H1 (cell line): ENCODE measurements at regions not wholly inside any gene's neighbourhood (a gene's known extent, or its start where the extent isn't known, plus 50 kb on each side); places are given as distances from the start of the nearest gene placed in this dataset.

ENCODE experiments used
- CTCF ChIA-PET: fragments of 300-600 bp; sonication (Branson Sonifier 250); formaldehyde crosslinking; loops from one replicate; lab custom pipeline; 2021; ENCODE audit not compliant: partially characterized antibody; lab: Charles Lee
- POLR2A ChIA-PET: fragments of 300-600 bp; sonication (Branson Sonifier 250); formaldehyde crosslinking; loops from one replicate; lab custom pipeline; 2021; ENCODE audit warnings: inconsistent platforms; ENCODE audit not compliant: partially characterized antibody; lab: Charles Lee
- DNase-seq, 2 experiments: peaks; one replicate each; pipeline versions ENCODE4 v3.0.0 to v3.0.0-alpha.2; 2010 to 2022; ENCODE audit warnings: low spot score in 2 of 2, low read depth in 1 of 2, mixed read lengths in 1 of 2
- FAIRE-seq: peaks from 2 replicates; lab custom pipeline; 2011; peaks lifted over from hg19 to GRCh38; lab: Jason Lieb, UNC
- H2AFZ ChIP-seq: 2 replicates; pipeline ENCODE4 v1.8.1; 2012; ENCODE audit warnings: low read length, inconsistent platforms
- H2AK5ac ChIP-seq: 2 replicates; pipeline ENCODE4 v1.6.1; 2013; ENCODE audit warnings: low read depth, low read length
- H2BK120ac ChIP-seq: replicated peaks from 2 replicates; pipeline ENCODE3; 2013; ENCODE audit warnings: low read depth, low read length, inconsistent platforms
- H2BK12ac ChIP-seq: 2 replicates; pipeline ENCODE4 v1.6.1; 2013; ENCODE audit warnings: low read depth, low read length
- H2BK15ac ChIP-seq: 2 replicates; pipeline ENCODE4 v1.6.1; 2013; ENCODE audit warnings: low read length
- H2BK20ac ChIP-seq: 2 replicates; pipeline ENCODE4 v1.6.1; 2013; ENCODE audit warnings: low read length
- H2BK5ac ChIP-seq: 2 replicates; pipeline ENCODE4 v1.6.1; 2013; ENCODE audit warnings: low read depth, low read length
- H3K14ac ChIP-seq: 2 replicates; pipeline ENCODE4 v1.6.1; 2013; ENCODE audit warnings: inconsistent platforms; ENCODE audit not compliant: insufficient read length
- H3K18ac ChIP-seq: 2 replicates; pipeline ENCODE4 v1.6.1; 2013; ENCODE audit warnings: low read length; ENCODE audit errors: extremely low read depth
- H3K23ac ChIP-seq: 2 replicates; pipeline ENCODE4 v1.6.1; 2013; ENCODE audit warnings: inconsistent platforms; ENCODE audit not compliant: insufficient read length
- H3K23me2 ChIP-seq: 2 replicates; pipeline ENCODE4 v1.6.1; 2013; ENCODE audit warnings: low read depth, low read length
- H3K27ac ChIP-seq: 2 replicates; pipeline ENCODE4 v1.6.1; 2011; ENCODE audit warnings: low read depth, low read length, inconsistent platforms
- H3K27me3 ChIP-seq, 4 experiments: replicated peaks in 1 of 4; 1 replicate in 1 of 4; 2 replicates in 3 of 4; pipeline versions ENCODE4 v1.6.1 to v1.8.1; 2011 to 2013; ENCODE audit warnings: low read length in 3 of 4, mild to moderate bottlenecking in 3 of 4, inconsistent platforms in 2 of 4, mixed read lengths in 2 of 4, moderate library complexity in 1 of 4; ENCODE audit not compliant: control insufficient read depth in 3 of 4, insufficient read depth in 3 of 4; ENCODE audit errors: extremely low read depth in 1 of 4
- H3K36me3 ChIP-seq, 4 experiments: 2 replicates each; pipeline versions ENCODE4 v1.6.1 to v1.8.1; 2011 to 2013; ENCODE audit warnings: mild to moderate bottlenecking in 4 of 4, low read length in 3 of 4, moderate library complexity in 2 of 4, control low read depth in 1 of 4, inconsistent platforms in 1 of 4; ENCODE audit not compliant: insufficient read depth in 4 of 4, control insufficient read depth in 2 of 4
- H3K4ac ChIP-seq: replicated peaks from 2 replicates; pipeline ENCODE3; 2013; ENCODE audit warnings: low read length, low read depth, mixed read lengths, inconsistent platforms; ENCODE audit not compliant: insufficient read length
- H3K4me1 ChIP-seq, 4 experiments: replicated peaks in 1 of 4; 1 replicate in 1 of 4; 2 replicates in 3 of 4; pipeline versions ENCODE4 v1.6.1 to v1.8.1; 2011 to 2013; ENCODE audit warnings: low read length in 3 of 4, inconsistent platforms in 2 of 4, mixed read lengths in 1 of 4; ENCODE audit not compliant: insufficient read depth in 4 of 4, control insufficient read depth in 3 of 4
- H3K4me2 ChIP-seq, 2 experiments: 2 replicates each; pipeline versions ENCODE4 v1.6.1 to v1.8.1; 2011 to 2013; ENCODE audit warnings: low read depth in 2 of 2, low read length in 2 of 2, control low read depth in 1 of 2, inconsistent platforms in 1 of 2, mild to moderate bottlenecking in 1 of 2; ENCODE audit not compliant: insufficient read depth in 1 of 2
- H3K4me3 ChIP-seq, 4 experiments: fragments of 200-600, 300-600 bp in 1 of 4; sonication (generic), shearing (Covaris generic), sonication (Bioruptor Twin) in 1 of 4; 2 replicates each; pipeline versions ENCODE4 v1.5.1 to v1.8.1; 2011 to 2016; ENCODE audit warnings: low read length in 4 of 4, low read depth in 3 of 4, control low read depth in 2 of 4, inconsistent platforms in 2 of 4, mild to moderate bottlenecking in 2 of 4, mixed read lengths in 1 of 4, moderate library complexity in 1 of 4; ENCODE audit not compliant: insufficient read depth in 2 of 4; ENCODE audit errors: extremely low read depth in 1 of 4
- H3K56ac ChIP-seq: replicated peaks from 2 replicates; pipeline ENCODE3; 2013; ENCODE audit warnings: low read depth, mild to moderate bottlenecking, mixed read lengths, low read length, inconsistent platforms; ENCODE audit not compliant: insufficient read length
- H3K79me1 ChIP-seq: 2 replicates; pipeline ENCODE4 v1.6.1; 2013; ENCODE audit warnings: low read depth, low read length, control low read depth
- H3K79me2 ChIP-seq, 2 experiments: 2 replicates each; pipeline versions ENCODE4 v1.6.1 to v1.8.1; 2012 to 2013; ENCODE audit warnings: low read length in 2 of 2, mild to moderate bottlenecking in 2 of 2, inconsistent platforms in 1 of 2; ENCODE audit not compliant: insufficient read depth in 2 of 2, control insufficient read depth in 1 of 2
- H3K9ac ChIP-seq, 4 experiments: replicated peaks in 1 of 4; 1 replicate in 1 of 4; 2 replicates in 3 of 4; pipeline versions ENCODE4 v1.6.1 to v1.8.1; 2011 to 2013; ENCODE audit warnings: low read depth in 3 of 4, low read length in 3 of 4, control low read depth in 2 of 4, mild to moderate bottlenecking in 2 of 4, moderate library complexity in 2 of 4, inconsistent platforms in 1 of 4; ENCODE audit errors: extremely low read depth in 1 of 4
- H3K9me3 ChIP-seq, 2 experiments: 2 replicates each; pipeline versions ENCODE4 v1.6.1 to v1.8.1; 2012 to 2013; ENCODE audit warnings: mild to moderate bottlenecking in 2 of 2, moderate library complexity in 2 of 2, control low read depth in 1 of 2, inconsistent platforms in 1 of 2, low read depth in 1 of 2, low read length in 1 of 2, mixed read lengths in 1 of 2; ENCODE audit not compliant: insufficient read depth in 2 of 2
- H4K20me1 ChIP-seq, 2 experiments: replicated peaks in 1 of 2; 2 replicates each; pipeline versions ENCODE3 to v1.8.1; 2011 to 2013; ENCODE audit warnings: inconsistent platforms in 2 of 2, low read length in 2 of 2, mild to moderate bottlenecking in 1 of 2; ENCODE audit not compliant: insufficient read depth in 2 of 2, control insufficient read depth in 1 of 2
- H4K5ac ChIP-seq: 2 replicates; pipeline ENCODE4 v1.6.1; 2013; ENCODE audit warnings: low read length, low read depth, mixed read lengths, inconsistent platforms; ENCODE audit not compliant: insufficient read length
- H4K8ac ChIP-seq: 2 replicates; pipeline ENCODE4 v1.8.0; 2013; ENCODE audit warnings: mild to moderate bottlenecking, moderate library complexity, low read length, inconsistent platforms; ENCODE audit not compliant: insufficient read depth; ENCODE audit errors: extremely low read depth
- H4K91ac ChIP-seq: replicated peaks from 2 replicates; pipeline ENCODE3; 2013; ENCODE audit warnings: low read length, mixed read lengths, inconsistent platforms; ENCODE audit not compliant: insufficient read length
- BCL11A ChIP-seq, 2 experiments: IDR thresholded peaks; one replicate each; pipeline ENCODE4 v1.6.1; 2011; ENCODE audit warnings: low read depth in 2 of 2, low read length in 2 of 2, mild to moderate bottlenecking in 2 of 2
- CHD1 ChIP-seq: IDR thresholded peaks from 2 replicates; pipeline ENCODE4 v1.6.1; 2012; ENCODE audit warnings: low read depth, low read length, improper control_type of control experiment
- KDM4A ChIP-seq: IDR thresholded peaks from one replicate; pipeline ENCODE4 v1.7.1; 2012; ENCODE audit warnings: low read depth, mild to moderate bottlenecking, moderate library complexity, low read length, inconsistent platforms; ENCODE audit not compliant: severe bottlenecking
- MAFK ChIP-seq: IDR thresholded peaks from 2 replicates; pipeline ENCODE4 v1.6.1; 2012; ENCODE audit warnings: low read depth, mild to moderate bottlenecking, improper control_type of control experiment, low read length
- POU5F1 ChIP-seq: IDR thresholded peaks from 2 replicates; pipeline ENCODE4 v1.6.1; 2011; ENCODE audit warnings: low read depth, mild to moderate bottlenecking, low read length, moderate library complexity
- RBBP5 ChIP-seq: IDR thresholded peaks from 2 replicates; pipeline ENCODE4 v1.7.1; 2012; ENCODE audit warnings: low read depth, mild to moderate bottlenecking, inconsistent platforms, low read length, moderate library complexity, borderline replicate concordance
- SIN3A ChIP-seq, 2 experiments: IDR thresholded peaks in 1 of 2; conservative IDR thresholded peaks in 1 of 2; 2 replicates each; pipeline ENCODE4 v1.6.1; 2011 to 2012; ENCODE audit warnings: low read length in 2 of 2, improper control_type of control experiment in 1 of 2, low read depth in 1 of 2, mild to moderate bottlenecking in 1 of 2
- SP4 ChIP-seq: IDR thresholded peaks from 2 replicates; pipeline ENCODE4 v1.6.1; 2012; ENCODE audit warnings: low read length, inconsistent platforms
- TAF7 ChIP-seq: optimal IDR thresholded peaks from 2 replicates; pipeline ENCODE3; 2011; ENCODE audit warnings: low read depth, mild to moderate bottlenecking, inconsistent platforms, low read length, moderate library complexity, borderline replicate concordance
- TCF12 ChIP-seq: IDR thresholded peaks from 2 replicates; pipeline ENCODE4 v1.6.1; 2011; ENCODE audit warnings: low read depth, mild to moderate bottlenecking, low read length
- YY1 ChIP-seq: IDR thresholded peaks from 2 replicates; pipeline ENCODE4 v1.6.1; 2011; ENCODE audit warnings: low read depth, mild to moderate bottlenecking, low read length
- WGBS, 2 experiments: shearing (Covaris generic) in 1 of 2; methylation state at CpG; one replicate each; pipeline versions ENCODE4 v1.1.6 to v1.1.7; 2013 to 2015; ENCODE audit warnings: low lambda C conversion rate in 2 of 2, mixed read lengths in 2 of 2, inconsistent platforms in 1 of 2, low coverage in 1 of 2, missing lambda C conversion rate in 1 of 2; ENCODE audit not compliant: insufficient replicate concordance in 2 of 2, insufficient coverage in 1 of 2, insufficient read length in 1 of 2; ENCODE audit errors: extremely low coverage in 1 of 2, missing lambda C conversion rate in 1 of 2; 5-methylcytosine and 5-hydroxymethylcytosine counted together
- TF ChIP-seq, protein P1 (sequence below), 3 experiments: IDR thresholded peaks; 1 replicate in 2 of 3; 2 replicates in 1 of 3; pipeline versions ENCODE4 v1.5.1 to v1.6.1; 2011; ENCODE audit warnings: low read length in 3 of 3, mild to moderate bottlenecking in 3 of 3, inconsistent platforms in 2 of 3, low read depth in 1 of 3, moderate library complexity in 1 of 3; ENCODE audit not compliant: insufficient read depth in 1 of 3; ENCODE audit errors: control extremely low read depth in 1 of 3

DNA sequence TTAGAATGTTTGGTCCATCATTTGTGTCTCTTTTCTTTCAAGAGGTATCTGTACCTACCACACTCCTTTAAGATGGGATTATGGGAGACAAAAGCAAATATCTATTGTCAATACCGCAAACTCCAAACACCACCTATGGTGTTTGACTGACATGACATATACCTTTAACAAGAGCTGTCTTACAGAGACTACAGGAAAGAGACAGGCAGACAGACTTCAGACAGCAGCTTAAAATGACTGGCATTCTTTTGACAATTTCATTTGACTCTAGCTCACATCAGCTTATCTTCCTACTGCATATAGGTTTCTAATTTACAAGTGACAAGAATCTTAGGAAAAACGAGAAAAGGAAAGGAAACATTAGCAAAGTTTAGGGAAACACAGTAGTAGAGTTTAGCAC, 256.0 kb upstream of the TFAP2D start:
- no peak overlapping the region for H2BK5ac ChIP-seq
- H4K91ac ChIP-seq = no peak overlapping the region
- no peak overlapping the region for H2AK5ac ChIP-seq
- no peak overlapping the region for H2BK120ac ChIP-seq
- H4K8ac ChIP-seq = no peak overlapping the region
- POLR2A ChIA-PET = interaction anchor here (0.6 kb wide), 1 partner anchor 127 kb away, joined by 3 read pairs; no protein-coding TSS in a partner anchor
- CTCF ChIA-PET = interaction anchor here (0.9 to 1.7 kb wide), 3 partner anchors 9 to 265 kb away, joined by 3 to 4 read pairs (median 3); no protein-coding TSS in a partner anchor
- no peak overlapping the region for H3K9ac ChIP-seq
- FAIRE-seq = no peak
- no peak overlapping the region for H2BK12ac ChIP-seq
- no peaks in the 10 kb centered on the region for H3K9me3 ChIP-seq
- H3K27ac ChIP-seq = no peak overlapping the region
- no peak overlapping the region for H2BK20ac ChIP-seq
- WGBS, 2 experiments = 78% methylated on average over 2 of the region's 2 CpGs; no CpG with 5 or more reads in 1 of the 2 experiments
- no peaks in the 10 kb centered on the region for H3K79me2 ChIP-seq
- no peak overlapping the region for H3K56ac ChIP-seq
- H3K18ac ChIP-seq = no peak overlapping the region
- H3K4me3 ChIP-seq = no peak overlapping the region
- no peak overlapping the region for H3K4ac ChIP-seq
- no peak overlapping the region for H3K23ac ChIP-seq
- H3K4me1 ChIP-seq = no peaks in the 10 kb centered on the region
- H3K23me2 ChIP-seq = no peaks in the 10 kb centered on the region; the same call in 1 of the 2 replicates
- H2BK15ac ChIP-seq = no peak overlapping the region
- no peaks in the 10 kb centered on the region for H3K79me1 ChIP-seq
- no peaks in the 10 kb centered on the region for H4K20me1 ChIP-seq
- H4K5ac ChIP-seq = no peak overlapping the region
- H3K27me3 ChIP-seq = no peaks in the 10 kb centered on the region
- H3K4me2 ChIP-seq = no peak overlapping the region
- H2AFZ ChIP-seq = no peak overlapping the region
- no peak overlapping the region for H3K14ac ChIP-seq
- no peaks in the 10 kb centered on the region for H3K36me3 ChIP-seq
- DNase-seq = no peak
- TF ChIP-seq TAF7 (no peak), BCL11A (IDR thresholded peaks at IDR 0.05; ENCODE audit: low read depth in 2 of 2, low read length in 2 of 2) (no peak), KDM4A (no peak), YY1 (no peak), TCF12 (no peak), RBBP5 (no peak), CHD1 (no peak), POU5F1 (no peak), SIN3A (conservative IDR thresholded peaks at IDR 0.05 in 1 of 2, IDR thresholded peaks at IDR 0.05 in 1 of 2; ENCODE audit: low read depth in 1 of 2, low read length in 2 of 2) (no peak), MAFK (no peak), SP4 (no peak)
- TF ChIP-seq, protein P1, sequence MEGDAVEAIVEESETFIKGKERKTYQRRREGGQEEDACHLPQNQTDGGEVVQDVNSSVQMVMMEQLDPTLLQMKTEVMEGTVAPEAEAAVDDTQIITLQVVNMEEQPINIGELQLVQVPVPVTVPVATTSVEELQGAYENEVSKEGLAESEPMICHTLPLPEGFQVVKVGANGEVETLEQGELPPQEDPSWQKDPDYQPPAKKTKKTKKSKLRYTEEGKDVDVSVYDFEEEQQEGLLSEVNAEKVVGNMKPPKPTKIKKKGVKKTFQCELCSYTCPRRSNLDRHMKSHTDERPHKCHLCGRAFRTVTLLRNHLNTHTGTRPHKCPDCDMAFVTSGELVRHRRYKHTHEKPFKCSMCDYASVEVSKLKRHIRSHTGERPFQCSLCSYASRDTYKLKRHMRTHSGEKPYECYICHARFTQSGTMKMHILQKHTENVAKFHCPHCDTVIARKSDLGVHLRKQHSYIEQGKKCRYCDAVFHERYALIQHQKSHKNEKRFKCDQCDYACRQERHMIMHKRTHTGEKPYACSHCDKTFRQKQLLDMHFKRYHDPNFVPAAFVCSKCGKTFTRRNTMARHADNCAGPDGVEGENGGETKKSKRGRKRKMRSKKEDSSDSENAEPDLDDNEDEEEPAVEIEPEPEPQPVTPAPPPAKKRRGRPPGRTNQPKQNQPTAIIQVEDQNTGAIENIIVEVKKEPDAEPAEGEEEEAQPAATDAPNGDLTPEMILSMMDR (IDR thresholded peaks at IDR 0.05; ENCODE audit: control extremely low read depth in 1 of 3, insufficient read depth in 1 of 3, low read depth in 1 of 3, low read length in 3 of 3) = no peak
